ENCODE measurements at regions not wholly inside any gene's neighbourhood (a gene's known extent, or its start where the extent isn't known, plus 50 kb on each side); places are given as distances from the start of the nearest gene placed in this dataset.

- TF ChIP-seq CTCF (IDR thresholded peaks at IDR 0.05; ENCODE audit: poor library complexity) (no peak), EZH2phosphoT487 (IDR thresholded peaks at IDR 0.05; ENCODE audit: low read depth, severe bottlenecking, unreplicated experiment) (no peak), EZH2 (IDR thresholded peaks at IDR 0.05; ENCODE audit: borderline replicate concordance) (no peak)
- no peaks in the 10 kb centered on the region for H3K36me3 ChIP-seq (replicated peaks; ENCODE audit: insufficient read depth, low read depth)
- DNase-seq (ENCODE audit: low spot score), result no peak
- H3K4me3 ChIP-seq, result no peak overlapping the region
- no peaks in the 10 kb centered on the region for H3K27me3 ChIP-seq
- H4K20me1 ChIP-seq (ENCODE audit: insufficient read depth, poor library complexity, severe bottlenecking), result no peaks in the 10 kb centered on the region
- H3K4me2 ChIP-seq, result no peak overlapping the region
- no peaks in the 10 kb centered on the region for H3K4me1 ChIP-seq (ENCODE audit: insufficient read depth)
- 88% methylated on average over 2 of the region's 3 CpGs for WGBS (ENCODE audit: low lambda C conversion rate, missing lambda C conversion rate)
- H3K27ac ChIP-seq, result no peak overlapping the region
- H3K9me3 ChIP-seq (ENCODE audit: low read depth), result no peaks in the 10 kb centered on the region
- H3K79me2 ChIP-seq, result no peaks in the 10 kb centered on the region
- H2AFZ ChIP-seq, result no peak overlapping the region
- no peaks in the 10 kb centered on the region for H3K9me2 ChIP-seq (replicated peaks; ENCODE audit: insufficient read depth)
Observed at GRCh38 chr13:40076765-40077362, 421.4 kb downstream of the COG6 start.

GRCh38 chr13:40077396-40078027 lies 422.1 kb downstream of the COG6 start:
- no peaks in the 10 kb centered on the region for H3K27me3 ChIP-seq
- no peak overlapping the region for H3K4me2 ChIP-seq
- no peaks in the 10 kb centered on the region for H3K4me1 ChIP-seq (ENCODE audit: insufficient read depth)
- DNase-seq (ENCODE audit: low spot score), result no peak
- H3K79me2 ChIP-seq, result no peaks in the 10 kb centered on the region
- H3K9me3 ChIP-seq (ENCODE audit: low read depth), result no peaks in the 10 kb centered on the region
- H3K4me3 ChIP-seq, result no peak overlapping the region
- no peak overlapping the region for H3K27ac ChIP-seq
- no peaks in the 10 kb centered on the region for H3K9me2 ChIP-seq (replicated peaks; ENCODE audit: insufficient read depth)
- H3K36me3 ChIP-seq (replicated peaks; ENCODE audit: insufficient read depth, low read depth), result no peaks in the 10 kb centered on the region
- no peak overlapping the region for H2AFZ ChIP-seq
- TF ChIP-seq EZH2 (IDR thresholded peaks at IDR 0.05; ENCODE audit: borderline replicate concordance), result no peak
- TF ChIP-seq EZH2phosphoT487 (IDR thresholded peaks at IDR 0.05; ENCODE audit: low read depth, severe bottlenecking, unreplicated experiment), result no peak
- TF ChIP-seq CTCF (IDR thresholded peaks at IDR 0.05; ENCODE audit: poor library complexity), result no peak
- no peaks in the 10 kb centered on the region for H4K20me1 ChIP-seq (ENCODE audit: insufficient read depth, poor library complexity, severe bottlenecking)
- 91% methylated on average over 9 of the region's 9 CpGs for WGBS (ENCODE audit: low lambda C conversion rate, missing lambda C conversion rate)

- Histone ChIP-seq H3K79me2 (no peaks in the 10 kb centered on the region), H3K4me2 (no peak overlapping the region), H3K9me3 (ENCODE audit: low read depth) (no peaks in the 10 kb centered on the region), H2AFZ (no peak overlapping the region), H3K27ac (no peak overlapping the region), H3K27me3 (no peaks in the 10 kb centered on the region), H3K36me3 (replicated peaks; ENCODE audit: insufficient read depth, low read depth) (no peaks in the 10 kb centered on the region), H3K9me2 (replicated peaks; ENCODE audit: insufficient read depth) (no peaks in the 10 kb centered on the region), H4K20me1 (ENCODE audit: insufficient read depth, poor library complexity, severe bottlenecking) (no peaks in the 10 kb centered on the region), H3K4me3 (no peak overlapping the region), H3K4me1 (ENCODE audit: insufficient read depth) (no peaks in the 10 kb centered on the region)
- no peak for DNase-seq (ENCODE audit: low spot score)
- TF ChIP-seq EZH2 (IDR thresholded peaks at IDR 0.05; ENCODE audit: borderline replicate concordance) (no peak), EZH2phosphoT487 (IDR thresholded peaks at IDR 0.05; ENCODE audit: low read depth, severe bottlenecking, unreplicated experiment) (no peak), CTCF (IDR thresholded peaks at IDR 0.05; ENCODE audit: poor library complexity) (no peak)
- WGBS (ENCODE audit: low lambda C conversion rate, missing lambda C conversion rate), result 86% methylated on average over 1 of the region's 1 CpG
Observed at GRCh38 chr13:40079721-40080120, 424.3 kb downstream of the COG6 start.
